ENCODE measurements at regions not wholly inside any gene's neighbourhood (a gene's known extent, or its start where the extent isn't known, plus 50 kb on each side); places are given as distances from the start of the nearest gene placed in this dataset.

- no peaks in the 10 kb centered on the region for H4K20me1 ChIP-seq (ENCODE audit: insufficient read depth)
- no peaks in the 10 kb centered on the region for H3K9me3 ChIP-seq (ENCODE audit: low read length)
- H3K27ac ChIP-seq (ENCODE audit: low read length): no peak overlapping the region
Observed at GRCh38 chr14:27065886-27066285, 468.1 kb upstream of the NOVA1 start.

GRCh38 chr14:27067961-27068360 lies 470.1 kb upstream of the NOVA1 start:
- Histone ChIP-seq H3K4me2 (ENCODE audit: low read length) (no peak overlapping the region), H3K27ac (ENCODE audit: low read length) (no peak overlapping the region), H3K36me3 (ENCODE audit: insufficient read depth, low read length) (no peaks in the 10 kb centered on the region), H2AFZ (ENCODE audit: low read depth, low read length) (no peak overlapping the region), H3K79me2 (replicated peaks; ENCODE audit: insufficient read depth, low read length) (no peaks in the 10 kb centered on the region), H3K27me3 (ENCODE audit: insufficient read depth, low read depth, low read length) (no peaks in the 10 kb centered on the region), H3K4me3 (ENCODE audit: low read length) (no peak overlapping the region), H3K9me3 (ENCODE audit: low read length) (no peaks in the 10 kb centered on the region), H3F3A (ENCODE audit: insufficient read depth, low read length, poor library complexity, severe bottlenecking) (no peaks in the 10 kb centered on the region), H3K9ac (ENCODE audit: low read length) (no peak overlapping the region), H4K20me1 (ENCODE audit: insufficient read depth) (no peaks in the 10 kb centered on the region), H3K9me2 (ENCODE audit: insufficient read depth, low read length) (no peaks in the 10 kb centered on the region)
- TF ChIP-seq MXI1 (conservative IDR thresholded peaks at IDR 0.05; ENCODE audit: poor library complexity, severe bottlenecking) (no peak), RAD21 (conservative IDR thresholded peaks at IDR 0.05) (no peak), POLR2AphosphoS5 (IDR thresholded peaks at IDR 0.05) (no peak), SMC3 (conservative IDR thresholded peaks at IDR 0.05; ENCODE audit: poor library complexity) (no peak), TAF1 (IDR thresholded peaks at IDR 0.05; ENCODE audit: low read depth) (no peak), EZH2 (IDR thresholded peaks at IDR 0.05; ENCODE audit: borderline replicate concordance, insufficient read depth, low read length, poor library complexity, severe bottlenecking) (no peak), CTCF (IDR thresholded peaks at IDR 0.05; ENCODE audit: poor library complexity, severe bottlenecking) (no peak), REST (IDR thresholded peaks at IDR 0.05; ENCODE audit: borderline replicate concordance) (no peak), EP300 (conservative IDR thresholded peaks at IDR 0.05; ENCODE audit: poor library complexity, severe bottlenecking) (no peak)

More at GRCh38 chr14:27065886-27066285, 468.1 kb upstream of the NOVA1 start:
- no peaks in the 10 kb centered on the region for H3K36me3 ChIP-seq (ENCODE audit: insufficient read depth, low read length)
- no peaks in the 10 kb centered on the region for H3K27me3 ChIP-seq (ENCODE audit: insufficient read depth, low read depth, low read length)
- no peak overlapping the region for H2AFZ ChIP-seq (ENCODE audit: low read depth, low read length)
- H3F3A ChIP-seq (ENCODE audit: insufficient read depth, low read length, poor library complexity, severe bottlenecking): no peaks in the 10 kb centered on the region
- H3K4me2 ChIP-seq (ENCODE audit: low read length): no peak overlapping the region
- no peaks in the 10 kb centered on the region for H3K9me2 ChIP-seq (ENCODE audit: insufficient read depth, low read length)
- no peaks in the 10 kb centered on the region for H3K79me2 ChIP-seq (replicated peaks; ENCODE audit: insufficient read depth, low read length)
- TF ChIP-seq SMC3 (conservative IDR thresholded peaks at IDR 0.05; ENCODE audit: poor library complexity) (no peak), RAD21 (conservative IDR thresholded peaks at IDR 0.05) (no peak), EP300 (conservative IDR thresholded peaks at IDR 0.05; ENCODE audit: poor library complexity, severe bottlenecking) (no peak), CTCF (IDR thresholded peaks at IDR 0.05; ENCODE audit: poor library complexity, severe bottlenecking) (no peak), EZH2 (IDR thresholded peaks at IDR 0.05; ENCODE audit: borderline replicate concordance, insufficient read depth, low read length, poor library complexity, severe bottlenecking) (no peak)
- H3K4me3 ChIP-seq (ENCODE audit: low read length): no peak overlapping the region
- H3K9ac ChIP-seq (ENCODE audit: low read length): no peak overlapping the region
